ENCODE measurements at regions not wholly inside any gene's neighbourhood (a gene's known extent, or its start where the extent isn't known, plus 50 kb on each side); places are given as distances from the start of the nearest gene placed in this dataset.

DNA sequence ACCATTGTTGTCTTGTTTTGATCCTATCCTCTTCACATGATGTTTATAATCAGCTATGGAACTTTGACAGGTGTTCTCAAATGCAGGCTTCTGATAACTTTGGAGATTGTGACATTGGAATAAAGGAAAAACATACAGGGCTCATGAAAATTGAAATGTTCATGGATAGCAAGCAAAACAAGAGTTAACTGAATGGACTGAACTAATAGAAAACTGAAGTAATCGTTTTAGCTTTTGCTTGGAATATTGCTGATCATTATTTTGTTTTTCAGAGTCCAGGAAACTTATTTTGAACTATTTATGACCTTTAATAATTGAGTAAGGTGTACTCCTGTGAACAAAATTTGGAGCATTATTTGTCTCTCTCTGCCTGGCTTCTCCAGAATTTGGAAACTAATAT lies 436.7 kb upstream of the CDH9 start:
- TF ChIP-seq EZH2phosphoT487 (IDR thresholded peaks at IDR 0.05; ENCODE audit: borderline replicate concordance, low read depth), result no peak
- TF ChIP-seq, protein P1, sequence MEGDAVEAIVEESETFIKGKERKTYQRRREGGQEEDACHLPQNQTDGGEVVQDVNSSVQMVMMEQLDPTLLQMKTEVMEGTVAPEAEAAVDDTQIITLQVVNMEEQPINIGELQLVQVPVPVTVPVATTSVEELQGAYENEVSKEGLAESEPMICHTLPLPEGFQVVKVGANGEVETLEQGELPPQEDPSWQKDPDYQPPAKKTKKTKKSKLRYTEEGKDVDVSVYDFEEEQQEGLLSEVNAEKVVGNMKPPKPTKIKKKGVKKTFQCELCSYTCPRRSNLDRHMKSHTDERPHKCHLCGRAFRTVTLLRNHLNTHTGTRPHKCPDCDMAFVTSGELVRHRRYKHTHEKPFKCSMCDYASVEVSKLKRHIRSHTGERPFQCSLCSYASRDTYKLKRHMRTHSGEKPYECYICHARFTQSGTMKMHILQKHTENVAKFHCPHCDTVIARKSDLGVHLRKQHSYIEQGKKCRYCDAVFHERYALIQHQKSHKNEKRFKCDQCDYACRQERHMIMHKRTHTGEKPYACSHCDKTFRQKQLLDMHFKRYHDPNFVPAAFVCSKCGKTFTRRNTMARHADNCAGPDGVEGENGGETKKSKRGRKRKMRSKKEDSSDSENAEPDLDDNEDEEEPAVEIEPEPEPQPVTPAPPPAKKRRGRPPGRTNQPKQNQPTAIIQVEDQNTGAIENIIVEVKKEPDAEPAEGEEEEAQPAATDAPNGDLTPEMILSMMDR (IDR thresholded peaks at IDR 0.05), result no peak
- TF ChIP-seq ELF1 (IDR thresholded peaks at IDR 0.05), result no peak
- no peak for TF ChIP-seq TCF12 (IDR thresholded peaks at IDR 0.05)
- TF ChIP-seq REST (IDR thresholded peaks at IDR 0.05; ENCODE audit: low read depth, low read length), result no peak
- TF ChIP-seq MXI1 (IDR thresholded peaks at IDR 0.05; ENCODE audit: low read depth, low read length), result no peak
- no peak for TF ChIP-seq NRF1 (IDR thresholded peaks at IDR 0.05; ENCODE audit: low read depth, low read length)
- TF ChIP-seq RFX5 (IDR thresholded peaks at IDR 0.05; ENCODE audit: low read length), result no peak
- TF ChIP-seq RAD21 (IDR thresholded peaks at IDR 0.05; ENCODE audit: low read length), result no peak
- TF ChIP-seq YY1 (IDR thresholded peaks at IDR 0.05; ENCODE audit: low read depth), result no peak
- no peak for TF ChIP-seq FOXM1 (IDR thresholded peaks at IDR 0.05; ENCODE audit: low read depth)
- TF ChIP-seq, protein P2, sequence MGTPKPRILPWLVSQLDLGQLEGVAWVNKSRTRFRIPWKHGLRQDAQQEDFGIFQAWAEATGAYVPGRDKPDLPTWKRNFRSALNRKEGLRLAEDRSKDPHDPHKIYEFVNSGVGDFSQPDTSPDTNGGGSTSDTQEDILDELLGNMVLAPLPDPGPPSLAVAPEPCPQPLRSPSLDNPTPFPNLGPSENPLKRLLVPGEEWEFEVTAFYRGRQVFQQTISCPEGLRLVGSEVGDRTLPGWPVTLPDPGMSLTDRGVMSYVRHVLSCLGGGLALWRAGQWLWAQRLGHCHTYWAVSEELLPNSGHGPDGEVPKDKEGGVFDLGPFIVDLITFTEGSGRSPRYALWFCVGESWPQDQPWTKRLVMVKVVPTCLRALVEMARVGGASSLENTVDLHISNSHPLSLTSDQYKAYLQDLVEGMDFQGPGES (IDR thresholded peaks at IDR 0.05; ENCODE audit: low read depth, low read length), result no peak

Measured in SK-N-SH (cell line).